Fibroblast of skin of right quadriceps (primary cell): ENCODE measurements at regions not wholly inside any gene's neighbourhood (a gene's known extent, or its start where the extent isn't known, plus 50 kb on each side); places are given as distances from the start of the nearest gene placed in this dataset.
"Not testable (repeated sequence)": the region's sequence is repeated elsewhere in the genome, so short reads cannot be mapped to it uniquely, and the experiment has no call there.

Experiments
- DNase-seq: peaks from one replicate; pipeline ENCODE4 v3.0.0-alpha.2; 2013

- peak; percentile 39 for DNase-seq
Measured at GRCh38 chr9:94472806-94473360, 82.0 kb upstream of the PCAT7 start.

DNA sequence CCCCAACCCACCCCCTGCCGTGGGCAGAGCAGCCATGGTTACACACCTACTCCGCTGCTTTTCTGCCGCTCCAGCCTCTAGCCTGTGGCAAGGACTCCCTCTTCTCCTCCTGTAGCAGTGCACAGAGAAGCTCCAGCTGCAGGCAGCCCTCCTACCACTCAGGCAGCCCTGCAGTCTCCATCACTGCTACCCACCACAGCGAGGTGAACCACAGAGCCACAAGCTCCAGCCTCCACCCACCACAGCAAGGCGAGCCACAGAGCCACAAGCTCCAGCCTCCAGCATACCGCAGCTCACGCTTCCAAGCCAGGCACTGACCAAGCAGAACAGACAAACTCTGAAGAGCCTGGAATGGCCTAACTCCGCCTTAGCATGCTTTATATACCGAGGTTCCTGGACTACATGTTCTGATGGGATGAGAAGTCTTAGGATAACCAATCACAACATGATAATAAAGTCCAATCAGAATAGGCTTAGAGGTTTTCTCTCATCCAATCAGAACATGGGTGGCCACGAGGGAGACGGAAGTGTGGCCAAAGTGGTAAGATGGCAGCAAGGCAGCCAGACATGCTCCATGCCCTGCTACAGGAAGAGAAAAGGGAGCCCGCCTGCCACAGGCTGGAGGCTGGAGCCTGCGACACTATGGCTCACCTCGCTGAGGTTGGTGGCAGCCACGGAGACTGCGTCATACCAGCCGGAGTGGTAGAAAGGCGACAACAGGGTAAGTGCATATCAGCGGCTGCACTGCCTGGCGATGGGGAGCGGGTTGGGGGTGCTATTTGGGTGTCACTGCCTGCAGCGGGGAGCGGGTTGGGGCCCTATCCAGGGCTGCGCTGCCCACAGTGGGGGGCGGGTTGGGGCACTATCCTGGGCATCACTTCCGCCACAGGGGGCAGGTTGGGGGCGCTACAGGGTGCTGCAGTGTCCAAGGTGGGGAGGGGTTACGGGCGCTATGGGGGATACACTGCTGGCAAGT is 75.8 kb upstream of the PCAT7 start:
- DNase-seq: no peak

DNA sequence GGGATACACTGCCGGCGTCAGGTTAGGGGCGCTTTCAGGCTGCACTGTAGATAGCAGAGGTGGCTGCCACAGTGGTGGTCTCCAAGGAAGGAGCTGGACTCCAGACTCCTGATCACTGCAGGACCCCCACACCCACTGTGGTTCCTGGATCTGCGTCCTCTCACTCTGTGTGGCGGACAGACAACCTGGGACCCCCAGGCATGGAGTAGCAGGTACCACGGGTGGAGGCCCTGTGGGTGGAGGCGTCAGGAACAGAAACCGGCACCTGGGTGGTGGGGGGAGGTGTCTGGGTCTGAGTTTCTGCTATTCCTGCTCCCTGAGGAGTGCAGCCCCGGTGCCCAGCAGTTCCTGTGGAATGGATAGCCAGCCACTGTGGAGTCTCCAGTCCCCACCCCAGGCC is 75.1 kb upstream of the PCAT7 start:
- DNase-seq: no peak

- DNase-seq: no peak
Measured at GRCh38 chr9:94480205-94480604, 74.7 kb upstream of the PCAT7 start.

DNA sequence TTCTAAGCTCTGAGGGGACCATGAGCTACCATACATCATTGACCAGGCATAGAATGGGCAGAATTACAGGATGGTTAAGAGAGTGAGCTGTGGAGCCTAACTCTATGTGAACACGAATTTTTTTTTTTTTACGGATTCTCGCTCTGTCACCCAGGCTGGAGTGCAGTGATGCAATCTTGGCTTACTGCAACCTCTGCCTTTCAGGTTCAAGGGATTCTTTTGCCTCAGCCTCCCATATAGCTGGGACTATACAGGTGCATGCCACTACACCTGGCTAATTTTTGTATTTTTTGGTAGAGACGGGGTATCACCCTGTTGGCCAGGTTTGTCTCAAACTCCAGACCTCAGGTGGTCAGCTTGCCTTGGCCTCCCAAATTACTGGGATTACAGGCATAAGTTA is 72.8 kb upstream of the PCAT7 start:
- no peak for DNase-seq

DNA sequence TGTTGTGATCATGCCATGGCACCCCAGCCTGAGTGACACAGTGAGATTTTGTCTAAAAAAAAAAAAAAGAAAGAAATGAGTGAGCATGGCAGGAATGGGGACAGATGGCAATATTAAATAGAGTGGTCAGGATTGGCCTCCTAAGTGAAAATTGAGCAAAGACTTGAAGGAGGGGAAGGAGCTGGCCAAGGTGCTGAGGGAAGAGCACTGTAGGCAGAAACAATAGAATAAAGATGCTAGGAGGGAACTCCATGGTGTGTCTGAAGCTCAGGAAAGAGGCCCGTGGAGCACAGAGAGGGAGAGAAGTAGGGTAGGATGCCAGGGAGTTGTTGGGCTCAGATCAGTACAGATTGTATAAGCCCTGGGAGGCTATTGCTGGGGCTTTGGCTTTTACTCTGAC is 64.4 kb upstream of the PCAT7 start:
- DNase-seq: no peak

DNA sequence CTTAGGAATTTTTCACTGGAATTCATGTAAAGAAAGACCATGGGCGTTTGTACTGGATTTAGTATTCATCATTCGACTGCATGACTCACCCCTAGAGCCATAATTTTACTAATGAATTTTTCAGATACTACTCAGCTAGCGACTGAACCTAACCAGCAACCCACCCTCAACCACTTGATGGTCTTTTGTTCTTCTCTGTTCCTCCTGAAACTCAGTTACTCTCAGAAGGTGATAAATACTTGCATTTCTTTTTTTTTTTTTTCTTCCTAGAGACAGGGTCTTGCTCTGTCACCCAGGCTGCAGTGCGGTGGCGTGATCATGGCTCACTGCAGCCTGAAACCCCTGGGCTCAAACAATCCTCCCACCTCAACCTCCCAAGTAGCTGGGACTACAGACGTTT is 62.8 kb upstream of the PCAT7 start:
- not testable (repeated sequence) for DNase-seq

- no peak for DNase-seq
Measured at GRCh38 chr9:94498801-94499453, 56.0 kb upstream of the PCAT7 start.

- no peak for DNase-seq
Measured at GRCh38 chr9:94504358-94504757, 50.5 kb upstream of the PCAT7 start.
